Activated T-cell treated with anti-CD3 and anti-CD28 coated beads for 48 hours (primary cell): ENCODE measurements at regions not wholly inside any gene's neighbourhood (a gene's known extent, or its start where the extent isn't known, plus 50 kb on each side); places are given as distances from the start of the nearest gene placed in this dataset.
"Not testable (repeated sequence)": the region's sequence is repeated elsewhere in the genome, so short reads cannot be mapped to it uniquely, and the experiment has no call there.

ENCODE experiments used
- DNase-seq: peaks from one replicate; pipeline ENCODE4 v3.0.0-alpha.2; 2020; ENCODE audit warnings: low read depth

DNA sequence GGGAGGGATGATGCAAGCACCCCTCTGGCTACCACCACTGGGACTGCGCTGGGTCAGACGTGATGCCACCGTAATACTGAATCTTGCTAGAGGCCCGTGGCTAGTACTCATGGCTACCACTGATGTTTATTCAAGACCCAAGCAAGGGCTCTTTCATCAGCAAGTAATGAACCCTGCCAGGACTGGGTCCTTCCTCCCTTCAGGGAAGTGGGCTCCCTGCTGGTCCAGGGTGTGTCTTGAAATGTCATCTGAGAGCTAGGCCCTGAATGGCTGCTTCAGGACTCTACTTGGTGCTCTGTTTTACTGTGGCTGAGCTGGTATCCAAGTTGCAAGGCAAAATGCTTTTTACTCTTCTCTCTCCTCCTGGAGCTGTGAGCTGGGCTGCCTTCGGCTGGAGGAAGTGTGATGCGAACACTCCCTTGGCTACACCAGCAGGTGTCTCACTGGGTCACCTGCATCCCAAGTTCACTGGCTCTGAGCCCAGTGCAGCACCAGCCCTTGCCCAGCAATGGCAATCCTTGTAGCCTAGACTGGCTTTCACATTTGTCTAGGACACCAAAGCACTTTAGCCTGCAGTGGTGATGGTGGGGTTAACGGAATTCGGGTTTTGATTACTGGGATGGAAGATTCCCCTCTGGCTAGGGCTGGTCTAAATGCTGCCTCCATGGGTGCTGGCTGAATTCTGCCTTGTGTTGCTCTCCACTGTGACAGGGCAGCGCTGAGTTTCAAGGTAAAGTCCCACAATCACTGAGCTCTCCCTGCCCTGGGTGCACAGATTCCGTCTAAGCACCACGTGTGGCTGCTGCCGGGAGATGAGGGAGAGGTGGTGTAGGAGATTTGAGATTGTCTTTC lies 98.6 kb downstream of the USP22 start:
- peak; percentile 15 for DNase-seq

DNA sequence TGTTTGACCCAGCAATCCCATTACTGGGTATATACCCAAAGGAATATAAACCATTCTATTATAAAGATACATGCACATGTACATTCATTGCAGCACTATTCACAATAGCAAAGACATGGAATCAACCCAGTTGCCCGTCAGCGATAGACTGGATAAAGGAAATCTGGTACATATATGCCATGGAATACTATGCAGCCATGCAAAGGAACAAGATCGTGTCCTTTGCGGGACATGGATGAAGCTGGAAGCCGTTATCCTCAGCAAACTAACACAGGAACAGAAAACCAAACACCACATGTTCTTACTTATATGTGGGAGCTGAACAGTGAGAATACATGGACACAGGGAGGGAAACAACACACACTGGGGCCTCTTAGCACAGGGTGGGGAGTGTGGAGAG lies 95.1 kb downstream of the USP22 start:
- DNase-seq, result not testable (repeated sequence)

DNA sequence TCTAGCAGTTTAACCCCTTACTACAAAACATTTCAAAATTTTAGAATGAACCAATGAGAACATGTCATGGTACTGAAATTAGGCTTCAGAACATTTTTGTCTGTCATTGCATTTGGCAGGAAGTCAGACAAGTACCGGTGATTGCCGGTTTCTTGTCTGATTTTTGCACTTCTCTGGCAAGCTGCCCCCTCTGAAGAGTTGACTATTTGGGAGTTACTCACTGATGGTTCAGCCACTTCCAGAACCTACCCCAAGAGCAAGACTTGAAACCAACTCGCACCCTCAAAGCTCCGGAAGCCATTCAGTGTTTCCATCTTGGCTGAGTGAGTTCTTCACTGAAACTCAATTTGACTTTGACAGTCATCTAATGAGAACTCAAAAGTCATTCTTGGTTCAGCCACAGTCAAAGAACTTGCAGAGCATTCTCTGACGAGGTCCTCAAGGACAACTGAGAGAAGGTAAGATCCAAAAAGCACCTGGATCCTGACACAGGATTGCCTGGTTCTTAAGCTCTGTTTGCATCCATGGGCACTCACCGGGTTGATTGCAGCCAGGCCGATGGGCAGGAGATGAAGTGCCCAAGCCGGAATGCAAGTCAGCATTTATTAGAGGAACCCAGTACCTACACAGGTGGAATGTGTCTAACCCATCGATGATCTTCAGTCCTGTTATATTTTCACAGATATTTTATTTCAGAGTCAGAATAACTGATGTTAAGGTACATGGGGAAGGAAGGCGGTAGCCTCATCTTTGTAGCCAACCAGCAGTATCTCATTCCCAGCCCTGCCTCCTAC lies 93.6 kb downstream of the USP22 start:
- peak; percentile 16 for DNase-seq
